HepG2 (cell line): ENCODE measurements at regions not wholly inside any gene's neighbourhood (a gene's known extent, or its start where the extent isn't known, plus 50 kb on each side); places are given as distances from the start of the nearest gene placed in this dataset.

ENCODE experiments used
- ATAC-seq: fragments of 200-7000 bp; cut with Tn5 transposase; 3 replicates; pipeline ENCODE4 v1.9.1; 2020; ENCODE audit warnings: mild to moderate bottlenecking, moderate library complexity
- BruUV-seq: library from RNA; stranded (reverse); fragments of 400-500 nt; replicated peaks from 2 replicates; lab custom pipeline; 2021; lab: Mats Ljungman, UMichigan
- CTCF ChIA-PET: fragments of 300-600 bp; formaldehyde crosslinking; extraction: SDS; loops from one replicate; lab custom pipeline; 2021; ENCODE audit warnings: low total read pairs, inconsistent platforms, low intra/inter-chr PET ratio; lab: Yijun Ruan, JAX
- POLR2A ChIA-PET: fragments of 350-600 bp; sonication (Branson Sonifier 250); formaldehyde crosslinking; loops from one replicate; lab custom pipeline; 2020; ENCODE audit warnings: antibody characterized with exemption, inconsistent platforms; lab: Yijun Ruan, JAX
- DNase-seq: peaks from one replicate; pipeline ENCODE4 v3.0.0-alpha.2; 2015; ENCODE audit warnings: low spot score
- FAIRE-seq: peaks from 3 replicates; lab custom pipeline; 2011; peaks lifted over from hg19 to GRCh38; lab: Jason Lieb, UNC
- H2AFZ ChIP-seq: one replicate; pipeline ENCODE4 v1.6.1; 2011; ENCODE audit warnings: low read length, inconsistent platforms
- H3K27ac ChIP-seq: fragments of 300-600 bp; 3 replicates; pipeline ENCODE4 v1.8.0; 2011; ENCODE audit warnings: mixed run types, mild to moderate bottlenecking, mixed read lengths, low read length, inconsistent platforms; ENCODE audit not compliant: insufficient read depth; ENCODE audit errors: extremely low read length
- H3K27me3 ChIP-seq, 2 experiments: fragments of 200-600 bp in 1 of 2; 2 replicates in 1 of 2; 3 replicates in 1 of 2; pipeline versions ENCODE4 v1.6.0 to v1.8.0; 2011; ENCODE audit warnings: low read length in 2 of 2, mild to moderate bottlenecking in 2 of 2, moderate library complexity in 2 of 2, inconsistent platforms in 1 of 2; ENCODE audit not compliant: insufficient read depth in 2 of 2, control insufficient read depth in 1 of 2
- H3K36me3 ChIP-seq, 2 experiments: fragments of 200-600 bp in 1 of 2; replicated peaks in 1 of 2; 2 replicates in 1 of 2; 3 replicates in 1 of 2; pipeline versions ENCODE4 v1.5.1 to v1.8.0; 2011; ENCODE audit warnings: low read length in 2 of 2, inconsistent platforms in 1 of 2; ENCODE audit not compliant: insufficient read depth in 2 of 2, control insufficient read depth in 1 of 2
- H3K4me1 ChIP-seq: 2 replicates; pipeline ENCODE4 v1.5.1; 2012; ENCODE audit warnings: low read length, inconsistent platforms; ENCODE audit not compliant: insufficient read depth
- H3K4me2 ChIP-seq: 2 replicates; pipeline ENCODE4 v1.6.0; 2011; ENCODE audit warnings: low read depth, low read length, inconsistent platforms
- H3K4me3 ChIP-seq, 3 experiments: fragments of 200-600 bp in 1 of 3; sonication (generic), shearing (Covaris generic) in 1 of 3; replicated peaks in 1 of 3; 2 replicates each; pipeline ENCODE4 v1.5.1; 2011 to 2016; ENCODE audit warnings: low read length in 3 of 3, inconsistent platforms in 2 of 3, low read depth in 2 of 3, mild to moderate bottlenecking in 2 of 3, control low read depth in 1 of 3, mixed read lengths in 1 of 3; ENCODE audit not compliant: insufficient read depth in 1 of 3
- H3K79me2 ChIP-seq: one replicate; pipeline ENCODE4 v1.6.1; 2011; ENCODE audit warnings: low read length, inconsistent platforms; ENCODE audit not compliant: insufficient read depth
- H3K9ac ChIP-seq: 2 replicates; pipeline ENCODE4 v1.6.0; 2011; ENCODE audit warnings: mild to moderate bottlenecking, low read depth, low read length, inconsistent platforms; ENCODE audit not compliant: insufficient read depth
- H3K9me3 ChIP-seq: 2 replicates; pipeline ENCODE4 v1.5.1; 2012; ENCODE audit warnings: mild to moderate bottlenecking, low read length
- H4K20me1 ChIP-seq: 2 replicates; pipeline ENCODE4 v1.6.0; 2011; ENCODE audit warnings: inconsistent platforms, mild to moderate bottlenecking, low read length, moderate library complexity; ENCODE audit not compliant: insufficient read depth
- CENPBD1 ChIP-seq: sonication (generic); formaldehyde crosslinking; IDR thresholded peaks from 2 replicates; pipeline ENCODE4 v1.8.0; 2022; ENCODE audit warnings: missing genetic modification reagents, low read depth, mild to moderate bottlenecking, borderline replicate concordance
- HIVEP1 ChIP-seq: sonication (generic); formaldehyde crosslinking; IDR thresholded peaks from 2 replicates; pipeline ENCODE4 v1.4.0; 2020; ENCODE audit warnings: mild to moderate bottlenecking, missing genetic modification reagents
- KLF9 ChIP-seq: IDR thresholded peaks from 2 replicates; pipeline ENCODE4 v1.6.1; 2016; ENCODE audit warnings: low read depth
- LRRFIP1 ChIP-seq: sonication (generic); formaldehyde crosslinking; conservative IDR thresholded peaks from 2 replicates; pipeline ENCODE4 v1.4.0; 2020; ENCODE audit warnings: missing genetic modification reagents
- RBFOX2 ChIP-seq: fragments of 200-400 bp; formaldehyde crosslinking; IDR thresholded peaks from 2 replicates; pipeline ENCODE4 v1.6.1; 2017; ENCODE audit warnings: low read depth, mild to moderate bottlenecking, low read length
- RFX3 ChIP-seq: IDR thresholded peaks from 2 replicates; pipeline ENCODE4 v1.6.1; 2016; ENCODE audit warnings: missing biosample characterization, missing genetic modification reagents
- SMC3 ChIP-seq: IDR thresholded peaks from 2 replicates; pipeline ENCODE4 v1.6.1; 2011; ENCODE audit warnings: low read length, improper control_type of control experiment
- TRAFD1 ChIP-seq: sonication (generic); formaldehyde crosslinking; IDR thresholded peaks from 2 replicates; pipeline ENCODE4 v1.5.1; 2020; ENCODE audit warnings: missing genetic modification reagents, mild to moderate bottlenecking, borderline replicate concordance
- YEATS4 ChIP-seq: sonication (generic); formaldehyde crosslinking; IDR thresholded peaks from 2 replicates; pipeline ENCODE4 v1.4.0; 2020; ENCODE audit warnings: missing genetic modification reagents, borderline replicate concordance
- ZNF18 ChIP-seq: sonication (generic); formaldehyde crosslinking; IDR thresholded peaks from 2 replicates; pipeline ENCODE4 v1.8.0; 2022; ENCODE audit warnings: mild to moderate bottlenecking, missing genetic modification reagents; ENCODE audit not compliant: insufficient replicate concordance
- ZNF251 ChIP-seq: sonication (generic); formaldehyde crosslinking; IDR thresholded peaks from 2 replicates; pipeline ENCODE4 v1.9.0; 2021; ENCODE audit warnings: mild to moderate bottlenecking, missing genetic modification reagents
- ZNF326 ChIP-seq: sonication (generic); formaldehyde crosslinking; IDR thresholded peaks from 2 replicates; pipeline ENCODE4 v1.4.0; 2020; ENCODE audit warnings: missing genetic modification reagents, borderline replicate concordance
- ZNF496 ChIP-seq: sonication (generic); formaldehyde crosslinking; IDR thresholded peaks from 2 replicates; pipeline ENCODE4 v1.8.1; 2023; ENCODE audit warnings: mild to moderate bottlenecking, moderate library complexity, missing genetic modification reagents; ENCODE audit not compliant: insufficient replicate concordance
- ZNF605 ChIP-seq: sonication (generic); formaldehyde crosslinking; IDR thresholded peaks from 2 replicates; pipeline ENCODE4 v1.8.0; 2022; ENCODE audit warnings: mild to moderate bottlenecking, missing genetic modification reagents
- ZNF691 ChIP-seq: sonication (generic); formaldehyde crosslinking; IDR thresholded peaks from 2 replicates; pipeline ENCODE4 v1.4.0; 2020; ENCODE audit warnings: missing genetic modification reagents, low read depth, mild to moderate bottlenecking, borderline replicate concordance
- WGBS: methylation state at CpG from one replicate; pipeline ENCODE4 v1.1.6; 2017; ENCODE audit warnings: low lambda C conversion rate; 5-methylcytosine and 5-hydroxymethylcytosine counted together
- in situ Hi-C: cut with HindIII; loops from 2 replicates; pipeline ENCODE4 v1.10.0; 2017; ENCODE audit warnings: low pct_unique_long_range_greater_than_20kb; ENCODE audit not compliant: extremely low pct_ligation_motif_present
- intact Hi-C: fragments of 100-400 bp; cut with micrococcal nuclease; formaldehyde crosslinking; loops from one replicate; pipeline ENCODE4 v1.10.0; 2022; ENCODE audit not compliant: unreplicated experiment

- Histone ChIP-seq H3K36me3 (no peaks in the 10 kb centered on the region), H3K4me1 (no peaks in the 10 kb centered on the region), H3K27me3 (no peaks in the 10 kb centered on the region), H3K4me3 (no peak overlapping the region), H4K20me1 (no peaks in the 10 kb centered on the region), H3K4me2 (no peak overlapping the region), H3K79me2 (no peaks in the 10 kb centered on the region), H3K9ac (no peak overlapping the region), H2AFZ (no peak overlapping the region), H3K9me3 (no peaks in the 10 kb centered on the region), H3K27ac (no peak overlapping the region)
- TF ChIP-seq RBFOX2, result no peak
- no peak for TF ChIP-seq ZNF691
- no peak for TF ChIP-seq YEATS4 (CRISPR knock-in tag)
- no peak for TF ChIP-seq RFX3 (CRISPR knock-in tag)
- no peak for TF ChIP-seq HIVEP1 (CRISPR knock-in tag)
- no peak for TF ChIP-seq ZNF496 (CRISPR knock-in tag)
- no peak for TF ChIP-seq ZNF251 (CRISPR knock-in tag)
- TF ChIP-seq TRAFD1 (CRISPR knock-in tag), result no peak
- TF ChIP-seq ZNF326 (CRISPR knock-in tag), result no peak
- no peak for TF ChIP-seq KLF9 (CRISPR knock-in tag)
- TF ChIP-seq SMC3, result no peak
- no peak for TF ChIP-seq CENPBD1 (CRISPR knock-in tag)
- TF ChIP-seq ZNF18 (CRISPR knock-in tag), result no peak
- no peak for TF ChIP-seq LRRFIP1 (CRISPR knock-in tag)
- TF ChIP-seq ZNF605 (CRISPR knock-in tag), result no peak
- FAIRE-seq, result no peak
- ChIA-PET CTCF (no interaction called here), POLR2A (no interaction called here)
- BruUV-seq, result no TSS peak
- in situ Hi-C loops, result no loop called here
- intact Hi-C loops, result no loop called here
- WGBS, result no CpG with 5 or more reads among the region's 2 CpGs
- no peak for ATAC-seq
- no peak for DNase-seq
Measured at GRCh38 chr6:113248532-113248931, 608.6 kb upstream of the MARCKS start.
